ENCODE measurements at regions not wholly inside any gene's neighbourhood (a gene's known extent, or its start where the extent isn't known, plus 50 kb on each side); places are given as distances from the start of the nearest gene placed in this dataset.

GRCh38 chr16:5900046-5900445 is 802.5 kb upstream of the EEF2KMT start:
- TF ChIP-seq POLR2A (IDR thresholded peaks at IDR 0.05): no peak
- TF ChIP-seq CTCF (IDR thresholded peaks at IDR 0.05): no peak

Data from uterus (tissue), 2 donors.